OCI-LY3 (cell line): ENCODE measurements at regions not wholly inside any gene's neighbourhood (a gene's known extent, or its start where the extent isn't known, plus 50 kb on each side); places are given as distances from the start of the nearest gene placed in this dataset.

Experiments used
- CTCF ChIP-seq: fragments of 200-600, 300-600 bp; sonication (generic); IDR thresholded peaks from 2 replicates; pipeline ENCODE4 v1.5.1; 2014; ENCODE audit warnings: antibody characterized with exemption, low read length, low read depth
- EZH2phosphoT487 ChIP-seq: fragments of 200-600 bp; shearing (Covaris generic); IDR thresholded peaks from 2 replicates; pipeline ENCODE4 v1.6.1; 2018; ENCODE audit warnings: antibody characterized with exemption, mixed run types, low read depth

- no peak for TF ChIP-seq CTCF
- no peak for TF ChIP-seq EZH2phosphoT487
Measured at GRCh38 chr5:125302577-125302976, 556.1 kb upstream of the ZNF608 start.
